ENCODE measurements at regions not wholly inside any gene's neighbourhood (a gene's known extent, or its start where the extent isn't known, plus 50 kb on each side); places are given as distances from the start of the nearest gene placed in this dataset.

- TF ChIP-seq POLR2AphosphoS5 (IDR thresholded peaks at IDR 0.05; ENCODE audit: borderline replicate concordance, low read depth, low read length) (no peak), EZH2 (IDR thresholded peaks at IDR 0.05) (no peak), FOXP2 (optimal IDR thresholded peaks at IDR 0.05; ENCODE audit: control extremely low read depth, extremely low read length, insufficient read depth) (no peak)
Measured at GRCh38 chr4:27148211-27148895, 287.7 kb downstream of the STIM2 start.
